SK-N-SH (cell line): ENCODE measurements at regions not wholly inside any gene's neighbourhood (a gene's known extent, or its start where the extent isn't known, plus 50 kb on each side); places are given as distances from the start of the nearest gene placed in this dataset.

Experiments used
- CTCF ChIA-PET: fragments of 300-600, 350-600 bp; formaldehyde crosslinking; extraction: SDS; loops from one replicate; lab custom pipeline; 2021; lab: Yijun Ruan, JAX
- POLR2A ChIA-PET: fragments of 350-600 bp; sonication (Branson Sonifier 250); formaldehyde crosslinking; extraction: SDS; loops from one replicate; lab custom pipeline; 2020; ENCODE audit warnings: antibody characterized with exemption, inconsistent platforms; lab: Yijun Ruan, JAX
- DNase-seq: peaks from one replicate; pipeline ENCODE4 v3.0.0; 2012
- H2AFZ ChIP-seq: fragments of 200-600 bp; sonication (generic); 2 replicates; pipeline ENCODE4 v1.8.1; 2016; ENCODE audit warnings: antibody characterized with exemption, mild to moderate bottlenecking, low read depth
- H3F3A ChIP-seq: fragments of 200-600 bp; sonication (generic); replicated peaks from 2 replicates; pipeline ENCODE3; 2016; ENCODE audit warnings: antibody characterized with exemption, mild to moderate bottlenecking; ENCODE audit not compliant: insufficient read depth
- H3K27ac ChIP-seq, 2 experiments: fragments of 200-500 bp in 1 of 2; fragments of 200-600 bp in 1 of 2; sonication (Bioruptor generic) in 1 of 2; sonication (generic), shearing (Covaris generic) in 1 of 2; 2 replicates each; pipeline versions ENCODE4 v1.5.1 to v1.6.1; 2014 to 2016; ENCODE audit warnings: low read depth in 2 of 2, inconsistent platforms in 1 of 2, low read length in 1 of 2, mild to moderate bottlenecking in 1 of 2, mixed read lengths in 1 of 2
- H3K27me3 ChIP-seq: fragments of 200-600 bp; sonication (generic), shearing (Covaris generic); 2 replicates; pipeline ENCODE4 v1.6.1; 2016; ENCODE audit warnings: mixed run types; ENCODE audit not compliant: insufficient read depth
- H3K36me3 ChIP-seq, 2 experiments: fragments of 200-500 bp in 1 of 2; fragments of 200-600 bp in 1 of 2; sonication (Bioruptor generic) in 1 of 2; sonication (generic) in 1 of 2; replicated peaks in 1 of 2; 2 replicates each; pipeline versions ENCODE3 to v1.5.1; 2014 to 2016; ENCODE audit warnings: low read length in 1 of 2, mild to moderate bottlenecking in 1 of 2; ENCODE audit not compliant: insufficient read depth in 2 of 2, control insufficient read depth in 1 of 2
- H3K4me1 ChIP-seq, 2 experiments: fragments of 200-500 bp in 1 of 2; fragments of 200-600 bp in 1 of 2; sonication (Bioruptor generic) in 1 of 2; sonication (generic), shearing (Covaris generic) in 1 of 2; 2 replicates each; pipeline versions ENCODE4 v1.5.1 to v1.6.1; 2014 to 2016; ENCODE audit warnings: low read depth in 1 of 2, low read length in 1 of 2, mixed run types in 1 of 2; ENCODE audit not compliant: insufficient read depth in 2 of 2, control insufficient read depth in 1 of 2
- H3K4me2 ChIP-seq: fragments of 200-600 bp; sonication (generic), shearing (Covaris generic); 2 replicates; pipeline ENCODE4 v1.6.1; 2017; ENCODE audit warnings: mixed run types
- H3K4me3 ChIP-seq, 2 experiments: fragments of 200-500 bp in 1 of 2; fragments of 200-600 bp in 1 of 2; sonication (Bioruptor generic) in 1 of 2; sonication (generic), shearing (Covaris generic) in 1 of 2; 2 replicates each; pipeline versions ENCODE4 v1.5.1 to v1.8.1; 2014 to 2016; ENCODE audit warnings: low read depth in 2 of 2, inconsistent platforms in 1 of 2, low read length in 1 of 2, mild to moderate bottlenecking in 1 of 2, mixed read lengths in 1 of 2, moderate library complexity in 1 of 2
- H3K79me2 ChIP-seq: fragments of 200-600 bp; sonication (generic); 2 replicates; pipeline ENCODE4 v1.8.1; 2017; ENCODE audit warnings: mild to moderate bottlenecking; ENCODE audit not compliant: insufficient read depth
- H3K9ac ChIP-seq: fragments of 200-600 bp; sonication (generic); 2 replicates; pipeline ENCODE4 v1.6.1; 2017; ENCODE audit warnings: mixed run types
- H3K9me2 ChIP-seq: fragments of 200-600 bp; sonication (generic); 2 replicates; pipeline ENCODE4 v1.6.1; 2017; ENCODE audit warnings: mixed run types
- H3K9me3 ChIP-seq: fragments of 200-600 bp; sonication (generic); 2 replicates; pipeline ENCODE4 v1.6.1; 2017; ENCODE audit warnings: mixed run types, mild to moderate bottlenecking, moderate library complexity
- H4K20me1 ChIP-seq: fragments of 200-600 bp; sonication (generic); 2 replicates; pipeline ENCODE4 v1.6.1; 2017; ENCODE audit warnings: mild to moderate bottlenecking, mixed run types; ENCODE audit not compliant: insufficient read depth
- CTCF ChIP-seq: fragments of 200-600 bp; sonication (generic); IDR thresholded peaks from 2 replicates; pipeline ENCODE4 v1.6.1; 2017; ENCODE audit warnings: antibody characterized with exemption, mild to moderate bottlenecking, moderate library complexity
- ELF1 ChIP-seq: IDR thresholded peaks from 2 replicates; pipeline ENCODE4 v1.4.0; 2012
- EP300 ChIP-seq, 2 experiments: IDR thresholded peaks; 2 replicates each; pipeline versions ENCODE4 v1.4.0 to v1.6.1; 2012; ENCODE audit warnings: borderline replicate concordance in 1 of 2, low read depth in 1 of 2, low read length in 1 of 2
- FOXM1 ChIP-seq: IDR thresholded peaks from 2 replicates; pipeline ENCODE4 v1.4.0; 2012; ENCODE audit warnings: low read depth, mild to moderate bottlenecking
- GATA2 ChIP-seq: sonication (generic); formaldehyde crosslinking; IDR thresholded peaks from 2 replicates; pipeline ENCODE4 v1.5.0; 2020; ENCODE audit warnings: mild to moderate bottlenecking, missing genetic modification reagents
- IRF3 ChIP-seq: fragments of 150-350 bp; IDR thresholded peaks from 2 replicates; pipeline ENCODE4 v1.6.1; 2016; ENCODE audit warnings: mild to moderate bottlenecking, low read depth, low read length
- MAX ChIP-seq: IDR thresholded peaks from 2 replicates; pipeline ENCODE4 v1.4.0; 2012; ENCODE audit warnings: low read depth
- MEF2A ChIP-seq: IDR thresholded peaks from 2 replicates; pipeline ENCODE4 v1.4.0; 2012; ENCODE audit warnings: low read depth, borderline replicate concordance
- MXI1 ChIP-seq: IDR thresholded peaks from 2 replicates; pipeline ENCODE4 v1.6.1; 2012; ENCODE audit warnings: mild to moderate bottlenecking, low read depth, low read length, improper control_type of control experiment
- NFIC ChIP-seq: IDR thresholded peaks from 2 replicates; pipeline ENCODE4 v1.4.0; 2012; ENCODE audit warnings: borderline replicate concordance
- NRF1 ChIP-seq: IDR thresholded peaks from 2 replicates; pipeline ENCODE4 v1.6.1; 2012; ENCODE audit warnings: low read depth, mild to moderate bottlenecking, low read length
- RAD21 ChIP-seq: IDR thresholded peaks from 2 replicates; pipeline ENCODE4 v1.6.1; 2012; ENCODE audit warnings: mild to moderate bottlenecking, low read length
- REST ChIP-seq: IDR thresholded peaks from 2 replicates; pipeline ENCODE4 v1.6.1; 2012; ENCODE audit warnings: mild to moderate bottlenecking, low read depth, low read length, moderate library complexity
- RXRA ChIP-seq: IDR thresholded peaks from 2 replicates; pipeline ENCODE4 v1.4.0; 2012; ENCODE audit warnings: low read depth, mild to moderate bottlenecking, borderline replicate concordance
- SMC3 ChIP-seq: IDR thresholded peaks from 2 replicates; pipeline ENCODE4 v1.6.1; 2012; ENCODE audit warnings: low read depth, low read length, improper control_type of control experiment
- TCF12 ChIP-seq: IDR thresholded peaks from 2 replicates; pipeline ENCODE4 v1.4.0; 2012
- USF1 ChIP-seq: IDR thresholded peaks from 2 replicates; pipeline ENCODE4 v1.4.0; 2012; ENCODE audit warnings: low read depth, borderline replicate concordance
- USF2 ChIP-seq: fragments of 150-350 bp; IDR thresholded peaks from 2 replicates; pipeline ENCODE4 v1.6.1; 2017; ENCODE audit warnings: antibody characterized with exemption, low read length, low read depth, borderline replicate concordance
- YY1 ChIP-seq: IDR thresholded peaks from 2 replicates; pipeline ENCODE4 v1.4.0; 2012; ENCODE audit warnings: low read depth, mild to moderate bottlenecking
- ZBTB33 ChIP-seq: IDR thresholded peaks from 2 replicates; pipeline ENCODE4 v1.4.0; 2012; ENCODE audit warnings: low read depth, borderline replicate concordance
- WGBS: methylation state at CpG from one replicate; pipeline ENCODE4 v1.1.6; 2017; ENCODE audit warnings: low lambda C conversion rate; 5-methylcytosine and 5-hydroxymethylcytosine counted together

- TF ChIP-seq NFIC: no peak
- no peak for TF ChIP-seq TCF12
- no peak for TF ChIP-seq FOXM1
- TF ChIP-seq EP300 (IDR thresholded peaks at IDR 0.05; ENCODE audit: borderline replicate concordance in 1 of 2, low read depth in 1 of 2, low read length in 1 of 2): no peak
- TF ChIP-seq IRF3: no peak
- TF ChIP-seq MEF2A: no peak
- no peak for TF ChIP-seq GATA2 (CRISPR knock-in tag)
- no peak for TF ChIP-seq USF1
- TF ChIP-seq SMC3: no peak
- no peak for TF ChIP-seq RAD21
These were observed 188.0 kb upstream of the TAB2 start (continued) for GRCh38 chr6:149129371-149130077.

GRCh38 chr6:149130090-149130489 lies 187.4 kb upstream of the TAB2 start:
- no peak for DNase-seq
- H3K4me1 ChIP-seq: peaks cover 0 to 7% of the 10 kb centered on the region in 2 experiments; a peak in 2 of 4 replicates
- POLR2A ChIA-PET: no interaction called here
- no peak overlapping the region for H2AFZ ChIP-seq
- no peaks in the 10 kb centered on the region for H3K79me2 ChIP-seq
- peaks cover 5% of the 10 kb centered on the region; the same call in 1 of the 2 replicates for H3K9me3 ChIP-seq
- CTCF ChIA-PET: no interaction called here
- 80% methylated on average over 1 of the region's 1 CpG for WGBS
- no peaks in the 10 kb centered on the region for H4K20me1 ChIP-seq
- no peak overlapping the region for H3K4me2 ChIP-seq
- H3K9me2 ChIP-seq: no peaks in the 10 kb centered on the region
- H3K4me3 ChIP-seq: no peak overlapping the region
- no peak overlapping the region for H3K9ac ChIP-seq
- H3K27ac ChIP-seq: no peak overlapping the region
- no peaks in the 10 kb centered on the region for H3K36me3 ChIP-seq
- H3F3A ChIP-seq: no peaks in the 10 kb centered on the region
- H3K27me3 ChIP-seq: no peaks in the 10 kb centered on the region
- TF ChIP-seq NRF1 (no peak), ELF1 (no peak), EP300 (IDR thresholded peaks at IDR 0.05; ENCODE audit: borderline replicate concordance in 1 of 2, low read depth in 1 of 2, low read length in 1 of 2) (no peak), MAX (no peak), ZBTB33 (no peak), USF2 (no peak), REST (no peak), MEF2A (no peak), MXI1 (no peak), YY1 (no peak), TCF12 (no peak), CTCF (no peak), FOXM1 (no peak), RXRA (no peak)
